ENCODE measurements at regions not wholly inside any gene's neighbourhood (a gene's known extent, or its start where the extent isn't known, plus 50 kb on each side); places are given as distances from the start of the nearest gene placed in this dataset.
A peak's percentile ranks its signal among the peaks of the same experiment; 100 is the strongest.
"Not testable (repeated sequence)": the region's sequence is repeated elsewhere in the genome, so short reads cannot be mapped to it uniquely, and the experiment has no call there.

DNA sequence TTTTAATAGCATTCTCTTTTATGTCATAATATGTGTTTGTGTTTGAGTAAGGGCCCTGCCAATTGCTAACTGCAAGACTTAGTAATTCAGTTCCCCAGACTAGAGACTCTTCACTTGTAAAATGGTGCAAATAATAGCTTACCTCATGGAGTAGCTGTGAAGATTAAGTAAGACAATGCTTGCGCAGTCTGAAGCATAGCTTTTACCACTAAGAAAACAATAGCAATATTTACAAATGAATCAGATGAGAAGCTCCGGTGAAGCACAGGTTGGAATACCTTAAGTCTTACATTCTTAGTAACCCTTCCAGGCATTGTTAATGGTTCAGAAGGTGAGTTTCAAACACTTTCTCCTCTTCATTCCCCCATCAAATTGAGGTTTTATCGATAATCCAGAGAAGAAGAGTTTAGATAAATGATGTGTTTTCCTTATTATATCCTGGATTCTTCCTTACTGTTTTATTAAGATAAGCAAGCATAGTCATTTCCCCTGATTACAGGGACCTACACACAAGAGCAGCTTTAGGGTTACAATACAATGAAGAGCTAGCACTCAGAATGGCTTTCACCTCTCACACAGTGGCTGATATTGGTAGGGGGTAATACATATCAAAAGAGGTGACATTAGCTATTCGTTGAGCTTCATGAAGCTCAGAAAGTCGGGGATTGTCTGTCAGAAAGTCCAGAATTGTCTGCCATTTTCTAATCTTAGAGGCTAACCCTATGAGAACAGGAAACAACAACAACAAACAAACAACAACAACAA, 96.4 kb upstream of the EDIL3 start:
- no peak for DNase-seq (ENCODE audit: low read depth)

DNA sequence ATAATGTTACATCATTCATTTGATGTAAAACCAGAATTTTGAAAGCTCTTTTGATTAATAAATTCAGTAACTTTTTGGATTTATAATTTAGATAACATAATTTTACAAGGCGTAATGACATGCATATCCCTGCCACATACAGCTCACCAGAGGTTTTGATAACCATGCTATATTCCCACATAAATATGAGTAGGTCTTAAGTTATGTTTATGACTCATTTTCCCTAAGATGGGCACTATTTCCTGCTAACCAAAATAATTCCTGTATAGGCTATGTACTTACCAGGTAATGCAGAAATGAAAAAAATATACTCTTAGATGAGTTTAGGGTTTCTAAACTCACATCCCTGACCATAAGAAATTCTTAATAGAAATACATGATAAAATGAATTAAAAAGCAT, 93.9 kb upstream of the EDIL3 start:
- DNase-seq (ENCODE audit: low read depth) = no peak

DNA sequence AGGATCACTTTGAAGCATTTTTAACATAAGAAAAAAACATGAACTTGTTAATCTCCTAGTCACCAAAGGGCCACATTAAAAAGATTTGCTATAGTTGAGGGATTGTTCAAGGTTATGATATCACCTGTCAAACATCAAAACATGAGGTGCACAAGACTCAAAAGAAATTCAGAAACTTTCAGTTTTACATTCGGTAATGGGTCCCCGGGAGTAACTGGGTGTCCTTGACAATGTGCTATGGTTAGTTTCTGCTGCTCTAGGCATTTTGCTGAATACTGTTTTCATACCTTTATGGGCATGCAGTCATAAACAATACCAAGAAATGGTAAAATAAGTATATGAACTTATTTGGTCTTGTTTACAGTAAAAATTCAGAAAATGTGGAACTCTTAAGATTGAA, 92.8 kb upstream of the EDIL3 start:
- no peak for DNase-seq (ENCODE audit: low read depth)

GRCh38 chr5:84474126-84474525, 89.4 kb upstream of the EDIL3 start:
- no peak for DNase-seq (ENCODE audit: low read depth)

DNA sequence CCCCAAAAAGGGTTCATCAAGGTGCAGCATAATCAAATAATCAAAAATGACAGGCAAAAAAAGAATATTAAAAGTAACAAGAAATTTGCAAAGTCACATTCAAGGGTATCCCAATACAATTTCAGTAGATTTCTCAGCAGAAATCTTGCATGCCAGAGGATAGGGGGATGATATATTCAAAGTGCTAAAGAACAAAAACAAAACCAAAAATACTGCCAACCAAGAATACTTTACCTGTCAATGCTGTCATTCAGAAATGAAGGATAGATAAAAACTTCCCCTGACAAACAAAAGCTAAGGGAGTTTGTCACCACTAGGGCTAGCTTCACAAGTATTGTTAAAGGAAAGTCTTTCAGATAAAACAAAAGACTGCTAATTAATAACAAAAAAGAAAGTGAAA, 68.7 kb upstream of the EDIL3 start:
- no peak for DNase-seq (ENCODE audit: low read depth)

DNA sequence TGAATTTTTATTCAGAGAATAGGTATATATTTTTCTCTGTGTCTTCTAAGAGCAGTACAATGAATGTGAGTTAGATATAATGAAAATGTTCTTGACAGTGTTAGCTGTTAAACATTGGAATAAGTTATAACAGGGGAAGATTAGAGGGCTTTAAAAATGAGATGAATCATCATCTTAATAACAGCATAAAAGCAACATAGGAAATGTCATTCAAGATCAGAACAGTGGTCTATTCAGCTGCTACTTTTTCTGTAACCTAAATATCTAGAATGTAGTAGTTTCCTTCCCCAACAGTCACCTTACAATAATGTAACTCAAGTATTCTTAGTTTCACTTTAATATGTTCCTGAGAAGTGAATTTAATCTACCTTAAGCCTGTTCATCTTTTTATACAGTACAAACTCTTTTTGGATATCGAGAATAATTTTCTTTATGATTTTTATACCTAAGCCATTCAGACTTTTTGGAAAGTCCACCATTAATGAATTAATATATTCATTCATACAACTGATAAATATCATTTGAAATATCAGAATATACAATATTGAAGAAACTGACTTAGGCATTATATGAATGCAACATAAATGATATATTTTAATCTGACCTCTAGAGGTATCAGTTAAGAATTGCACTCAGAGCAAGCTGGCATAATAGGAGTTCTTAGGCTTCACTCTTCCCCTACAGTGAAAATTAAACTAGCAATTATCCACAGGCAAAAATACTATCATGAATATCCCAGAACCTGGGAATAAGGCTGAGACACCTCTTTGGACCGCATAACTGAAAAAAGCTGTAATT, 66.1 kb upstream of the EDIL3 start:
- no peak for DNase-seq (ENCODE audit: low read depth)

- no peak for DNase-seq (ENCODE audit: low read depth)
These were observed 60.5 kb upstream of the EDIL3 start for GRCh38 chr5:84445049-84445685.

GRCh38 chr5:84438456-84438855, 53.8 kb upstream of the EDIL3 start:
- DNase-seq (ENCODE audit: low read depth) = no peak

GRCh38 chr5:84437673-84438315, 53.1 kb upstream of the EDIL3 start:
- DNase-seq (ENCODE audit: low read depth) = peak; percentile 34

GRCh38 chr5:84436866-84437265, 52.2 kb upstream of the EDIL3 start:
- DNase-seq (ENCODE audit: low read depth) = no peak

DNA sequence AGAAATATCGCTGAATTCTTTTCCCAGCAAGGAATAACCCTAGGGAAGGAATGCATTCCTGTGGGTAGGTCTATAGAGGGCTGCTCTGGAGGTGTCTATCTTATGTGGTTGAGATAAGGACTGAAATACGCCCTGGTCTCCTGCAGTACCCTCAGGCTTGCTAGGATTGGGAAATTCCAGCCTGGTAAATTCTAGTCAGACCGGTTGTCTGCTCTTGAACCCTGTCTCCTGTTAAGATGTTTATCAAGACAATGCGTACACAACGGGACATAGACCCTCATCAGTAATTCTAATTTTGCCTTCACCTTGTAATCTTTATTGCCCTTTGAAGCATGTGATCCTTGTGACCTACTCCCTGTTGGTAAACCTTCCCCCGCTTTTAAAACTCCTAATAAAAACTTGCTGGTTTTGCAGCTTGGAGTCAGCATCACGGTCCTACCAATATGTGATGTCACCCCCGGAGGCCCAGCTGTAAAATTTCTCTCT, 51.2 kb upstream of the EDIL3 start:
- not testable (repeated sequence) for DNase-seq (ENCODE audit: low read depth)

Measured in fibroblast of the conjunctiva (primary cell).